NB4 (cell line): ENCODE measurements at regions not wholly inside any gene's neighbourhood (a gene's known extent, or its start where the extent isn't known, plus 50 kb on each side); places are given as distances from the start of the nearest gene placed in this dataset.
A peak's percentile ranks its signal among the peaks of the same experiment; 100 is the strongest.

Experiments used
- DNase-seq: peaks from one replicate; pipeline ENCODE4 v3.0.0; 2010; ENCODE audit warnings: low read depth
- H3K4me3 ChIP-seq: one replicate; pipeline ENCODE4 v1.5.1; 2011; ENCODE audit warnings: mild to moderate bottlenecking, low read depth, low read length, moderate library complexity
- CTCF ChIP-seq: IDR thresholded peaks from one replicate; pipeline ENCODE4 v1.5.1; 2012; ENCODE audit warnings: low read depth, low read length
- MAX ChIP-seq: IDR thresholded peaks from 2 replicates; pipeline ENCODE4 v1.6.1; 2011; ENCODE audit warnings: low read depth, low read length
- MYC ChIP-seq: IDR thresholded peaks from 2 replicates; pipeline ENCODE4 v1.6.1; 2011; ENCODE audit warnings: low read depth, low read length
- POLR2A ChIP-seq: IDR thresholded peaks from 2 replicates; pipeline ENCODE4 v1.6.1; 2011; ENCODE audit warnings: mild to moderate bottlenecking; ENCODE audit not compliant: insufficient read length; ENCODE audit errors: extremely low read depth

GRCh38 chr14:54343272-54344121 lies 53.3 kb upstream of the CDKN3 start:
- DNase-seq = no peak
- H3K4me3 ChIP-seq = no peak overlapping the region
- TF ChIP-seq CTCF (no peak), POLR2A (no peak)

- TF ChIP-seq MYC = no peak
- TF ChIP-seq CTCF = no peak
- no peak for TF ChIP-seq MAX
- TF ChIP-seq POLR2A = no peak
- no peak overlapping the region for H3K4me3 ChIP-seq
- DNase-seq = peak; percentile 58
These were observed 52.4 kb upstream of the CDKN3 start for GRCh38 chr14:54344445-54344844.

GRCh38 chr14:54346257-54346656 lies 50.5 kb upstream of the CDKN3 start:
- H3K4me3 ChIP-seq = no peak overlapping the region
- no peak for DNase-seq
- no peak for TF ChIP-seq CTCF
